ENCODE measurements at regions not wholly inside any gene's neighbourhood (a gene's known extent, or its start where the extent isn't known, plus 50 kb on each side); places are given as distances from the start of the nearest gene placed in this dataset.
"Not testable (repeated sequence)": the region's sequence is repeated elsewhere in the genome, so short reads cannot be mapped to it uniquely, and the experiment has no call there.

- no peak for DNase-seq (ENCODE audit: low spot score)
Observed at GRCh38 chr2:59180111-59180510, 939.0 kb upstream of the FANCL start.

- DNase-seq (ENCODE audit: low spot score) = peak; percentile 66
Observed at GRCh38 chr2:59177748-59178147, 936.6 kb upstream of the FANCL start.

- DNase-seq (ENCODE audit: low spot score) = peak; percentile 15
Observed at GRCh38 chr2:59176737-59177136, 935.6 kb upstream of the FANCL start.

- no peak for DNase-seq (ENCODE audit: low spot score)
Observed at GRCh38 chr2:59174536-59175243, 933.6 kb upstream of the FANCL start.

GRCh38 chr2:59173325-59173724 lies 932.2 kb upstream of the FANCL start:
- no peak for DNase-seq (ENCODE audit: low spot score)

GRCh38 chr2:59171019-59171418 lies 929.9 kb upstream of the FANCL start:
- no peak for DNase-seq (ENCODE audit: low spot score)

GRCh38 chr2:59168766-59169165 lies 927.6 kb upstream of the FANCL start:
- no peak for DNase-seq (ENCODE audit: low spot score)

GRCh38 chr2:59167514-59167913 lies 926.4 kb upstream of the FANCL start:
- no peak for DNase-seq (ENCODE audit: low spot score)

- not testable (repeated sequence) for DNase-seq (ENCODE audit: low spot score)
Observed at GRCh38 chr2:59157908-59158307, 916.8 kb upstream of the FANCL start.

- no peak for DNase-seq (ENCODE audit: low spot score)
Observed at GRCh38 chr2:59151805-59152204, 910.7 kb upstream of the FANCL start.

- DNase-seq (ENCODE audit: low spot score) = no peak
Observed at GRCh38 chr2:59150217-59150849, 909.2 kb upstream of the FANCL start.

- no peak for DNase-seq (ENCODE audit: low spot score)
Observed at GRCh38 chr2:59149271-59149670, 908.1 kb upstream of the FANCL start.

GRCh38 chr2:59112258-59112657 lies 871.1 kb upstream of the FANCL start:
- DNase-seq (ENCODE audit: low spot score) = no peak

GRCh38 chr2:59096973-59097372 lies 855.8 kb upstream of the FANCL start:
- no peak for DNase-seq (ENCODE audit: low spot score)

GRCh38 chr2:59093571-59093970 lies 852.4 kb upstream of the FANCL start:
- no peak for DNase-seq (ENCODE audit: low spot score)

- no peak for DNase-seq (ENCODE audit: low spot score)
Observed at GRCh38 chr2:59084326-59084725, 843.2 kb upstream of the FANCL start.

- DNase-seq (ENCODE audit: low spot score) = no peak
Observed at GRCh38 chr2:59083075-59083828, 842.1 kb upstream of the FANCL start.

- DNase-seq (ENCODE audit: low spot score) = no peak
Observed at GRCh38 chr2:59082657-59083056, 841.5 kb upstream of the FANCL start.

- DNase-seq (ENCODE audit: low spot score) = no peak
Observed at GRCh38 chr2:59080451-59081181, 839.5 kb upstream of the FANCL start.

- DNase-seq (ENCODE audit: low spot score) = no peak
Observed at GRCh38 chr2:59077981-59078531, 836.9 kb upstream of the FANCL start.

GRCh38 chr2:59077026-59077725 lies 836.1 kb upstream of the FANCL start:
- DNase-seq (ENCODE audit: low spot score) = no peak
